Neural cell (in vitro differentiated cells): ENCODE measurements at regions not wholly inside any gene's neighbourhood (a gene's known extent, or its start where the extent isn't known, plus 50 kb on each side); places are given as distances from the start of the nearest gene placed in this dataset.

Source experiments
- H2AFZ ChIP-seq: fragments of 200-600, 300-800 bp; sonication (generic), shearing (Covaris generic); 2 replicates; pipeline ENCODE4 v1.6.0; 2014; ENCODE audit warnings: low read depth, mild to moderate bottlenecking, antibody characterized with exemption, low read length, moderate library complexity
- H3F3A ChIP-seq: fragments of 200-600 bp; shearing (Covaris generic); 2 replicates; pipeline ENCODE4 v1.6.1; 2016; ENCODE audit warnings: mild to moderate bottlenecking, moderate library complexity, mixed read lengths, antibody characterized with exemption, low read length; ENCODE audit not compliant: insufficient read depth, poor library complexity, severe bottlenecking
- H3K27ac ChIP-seq: fragments of 200-600, 300-800 bp; sonication (generic), shearing (Covaris generic); 2 replicates; pipeline ENCODE4 v1.5.1; 2014; ENCODE audit warnings: mild to moderate bottlenecking, low read length, moderate library complexity
- H3K27me3 ChIP-seq: fragments of 300-800, 200-600 bp; sonication (generic), shearing (Covaris generic); 2 replicates; pipeline ENCODE4 v1.6.0; 2014; ENCODE audit warnings: mild to moderate bottlenecking, low read depth, low read length, moderate library complexity; ENCODE audit not compliant: insufficient read depth
- H3K36me3 ChIP-seq: fragments of 300-800, 200-600 bp; sonication (generic), shearing (Covaris generic); 2 replicates; pipeline ENCODE4 v1.5.1; 2014; ENCODE audit warnings: mild to moderate bottlenecking, antibody characterized with exemption, low read length, moderate library complexity; ENCODE audit not compliant: insufficient read depth
- H3K4me2 ChIP-seq: fragments of 300-800, 200-600 bp; sonication (generic), shearing (Covaris generic); 2 replicates; pipeline ENCODE4 v1.6.0; 2014; ENCODE audit warnings: mild to moderate bottlenecking, low read length
- H3K4me3 ChIP-seq: fragments of 300-800, 200-600 bp; sonication (generic), shearing (Covaris generic); 2 replicates; pipeline ENCODE4 v1.5.1; 2014; ENCODE audit warnings: mild to moderate bottlenecking, low read length, moderate library complexity
- H3K79me2 ChIP-seq: fragments of 200-600 bp; shearing (Covaris generic); replicated peaks from 2 replicates; pipeline ENCODE4 v1.6.0; 2014; ENCODE audit warnings: mild to moderate bottlenecking, low read length, moderate library complexity; ENCODE audit not compliant: insufficient read depth
- H3K9ac ChIP-seq: fragments of 300-800, 200-600 bp; sonication (generic), shearing (Covaris generic); 2 replicates; pipeline ENCODE4 v1.6.1; 2016; ENCODE audit warnings: mild to moderate bottlenecking, low read length, mixed read lengths
- H3K9me2 ChIP-seq: fragments of 200-600 bp; shearing (Covaris generic); 2 replicates; pipeline ENCODE4 v1.6.1; 2016; ENCODE audit warnings: mild to moderate bottlenecking, low read length, mixed read lengths; ENCODE audit not compliant: insufficient read depth
- H3K9me3 ChIP-seq: fragments of 200-600, 300-800 bp; sonication (generic), shearing (Covaris generic); 2 replicates; pipeline ENCODE4 v1.6.1; 2016; ENCODE audit warnings: mild to moderate bottlenecking, mixed run types, low read length, moderate library complexity, mixed read lengths
- H4K20me1 ChIP-seq: fragments of 200-600 bp; shearing (Covaris generic); 2 replicates; pipeline ENCODE4 v1.6.1; 2016; ENCODE audit warnings: mild to moderate bottlenecking, mixed run types; ENCODE audit not compliant: insufficient read depth
- CTCF ChIP-seq: fragments of 450-650 bp; IDR thresholded peaks from 2 replicates; pipeline ENCODE4 v1.5.1; 2014; ENCODE audit warnings: antibody characterized with exemption, mild to moderate bottlenecking, moderate library complexity; ENCODE audit not compliant: poor library complexity, severe bottlenecking
- EP300 ChIP-seq: fragments of 450-650 bp; conservative IDR thresholded peaks from 2 replicates; pipeline ENCODE4 v1.6.1; 2014; ENCODE audit warnings: antibody characterized with exemption, mild to moderate bottlenecking, moderate library complexity; ENCODE audit not compliant: poor library complexity, severe bottlenecking
- EZH2 ChIP-seq: fragments of 200-600, 300-800 bp; shearing (Covaris generic), sonication (generic); IDR thresholded peaks from 2 replicates; pipeline ENCODE4 v1.6.1; 2014; ENCODE audit warnings: antibody characterized with exemption, low read length, borderline replicate concordance, mild to moderate bottlenecking; ENCODE audit not compliant: insufficient read depth, poor library complexity, severe bottlenecking
- MXI1 ChIP-seq: fragments of 450-650 bp; conservative IDR thresholded peaks from 2 replicates; pipeline ENCODE4 v1.6.1; 2014; ENCODE audit warnings: antibody characterized with exemption, mild to moderate bottlenecking; ENCODE audit not compliant: poor library complexity, severe bottlenecking
- POLR2AphosphoS5 ChIP-seq: IDR thresholded peaks from 2 replicates; pipeline ENCODE4 v1.6.1; 2012
- RAD21 ChIP-seq: fragments of 450-650 bp; conservative IDR thresholded peaks from 2 replicates; pipeline ENCODE4 v1.6.1; 2014; ENCODE audit warnings: antibody characterized with exemption, mild to moderate bottlenecking, moderate library complexity
- REST ChIP-seq: IDR thresholded peaks from 2 replicates; pipeline ENCODE4 v1.6.1; 2012; ENCODE audit warnings: borderline replicate concordance
- SMC3 ChIP-seq: fragments of 450-650 bp; conservative IDR thresholded peaks from 2 replicates; pipeline ENCODE4 v1.6.1; 2014; ENCODE audit warnings: antibody characterized with exemption, mild to moderate bottlenecking, moderate library complexity; ENCODE audit not compliant: poor library complexity
- TAF1 ChIP-seq: IDR thresholded peaks from 2 replicates; pipeline ENCODE4 v1.6.1; 2012; ENCODE audit warnings: low read depth

GRCh38 chr4:153887217-153887616 is 98.3 kb upstream of the SFRP2 start:
- no peak for TF ChIP-seq MXI1
- Histone ChIP-seq H3K9me3 (no peaks in the 10 kb centered on the region), H3K9ac (no peak overlapping the region), H3K79me2 (no peaks in the 10 kb centered on the region), H3K4me2 (no peak overlapping the region), H3K27me3 (no peaks in the 10 kb centered on the region), H3F3A (no peaks in the 10 kb centered on the region), H2AFZ (no peak overlapping the region), H3K27ac (no peak overlapping the region), H3K4me3 (no peak overlapping the region), H4K20me1 (no peaks in the 10 kb centered on the region), H3K36me3 (no peaks in the 10 kb centered on the region), H3K9me2 (no peaks in the 10 kb centered on the region)

GRCh38 chr4:153884325-153884724 is 95.4 kb upstream of the SFRP2 start:
- H3K9ac ChIP-seq: no peak overlapping the region
- H3K9me2 ChIP-seq: no peaks in the 10 kb centered on the region
- H3K27me3 ChIP-seq: no peaks in the 10 kb centered on the region
- no peaks in the 10 kb centered on the region for H4K20me1 ChIP-seq
- H3K9me3 ChIP-seq: peaks cover 12% of the 10 kb centered on the region
- no peak overlapping the region for H2AFZ ChIP-seq
- no peak overlapping the region for H3K4me2 ChIP-seq
- H3K36me3 ChIP-seq: no peaks in the 10 kb centered on the region
- no peak for TF ChIP-seq REST
- TF ChIP-seq EP300: no peak
- TF ChIP-seq MXI1: no peak
- no peak for TF ChIP-seq TAF1
- TF ChIP-seq SMC3: no peak
- TF ChIP-seq POLR2AphosphoS5: no peak
- no peak for TF ChIP-seq CTCF
- TF ChIP-seq EZH2: no peak
- TF ChIP-seq RAD21: no peak
- no peaks in the 10 kb centered on the region for H3F3A ChIP-seq
- no peak overlapping the region for H3K27ac ChIP-seq
- H3K4me3 ChIP-seq: no peak overlapping the region
- no peaks in the 10 kb centered on the region for H3K79me2 ChIP-seq

GRCh38 chr4:153880983-153881382 is 92.1 kb upstream of the SFRP2 start:
- Histone ChIP-seq H3K36me3 (no peaks in the 10 kb centered on the region), H3K4me2 (no peak overlapping the region), H3K9ac (no peak overlapping the region), H3K9me3 (peaks cover 12% of the 10 kb centered on the region), H3F3A (no peaks in the 10 kb centered on the region), H4K20me1 (no peaks in the 10 kb centered on the region), H3K4me3 (no peak overlapping the region), H3K27ac (no peak overlapping the region), H3K9me2 (no peaks in the 10 kb centered on the region), H3K79me2 (no peaks in the 10 kb centered on the region), H3K27me3 (no peaks in the 10 kb centered on the region), H2AFZ (no peak overlapping the region)
- no peak for TF ChIP-seq CTCF
- TF ChIP-seq REST: no peak
- TF ChIP-seq EP300: no peak
- TF ChIP-seq TAF1: no peak
- no peak for TF ChIP-seq SMC3
- no peak for TF ChIP-seq EZH2
- no peak for TF ChIP-seq POLR2AphosphoS5
- no peak for TF ChIP-seq MXI1
- no peak for TF ChIP-seq RAD21
